NCI-H146 treated with DMSO at 0.1 percent for 48 hours (cell line): ENCODE measurements at regions not wholly inside any gene's neighbourhood (a gene's known extent, or its start where the extent isn't known, plus 50 kb on each side); places are given as distances from the start of the nearest gene placed in this dataset.
"Not testable (repeated sequence)": the region's sequence is repeated elsewhere in the genome, so short reads cannot be mapped to it uniquely, and the experiment has no call there.

Experiments used
- DNase-seq: peaks from one replicate; lab custom pipeline; 2025; ENCODE audit not compliant: unreplicated experiment; lab: John Stamatoyannopoulos, UW

GRCh38 chr5:39674209-39675082 lies 249.7 kb upstream of the DAB2 start:
- DNase-seq, result no peak

- no peak for DNase-seq
Measured at GRCh38 chr5:39671561-39671961, 246.8 kb upstream of the DAB2 start.

- no peak for DNase-seq
Measured at GRCh38 chr5:39670955-39671354, 246.2 kb upstream of the DAB2 start.

GRCh38 chr5:39670391-39670790 lies 245.6 kb upstream of the DAB2 start:
- DNase-seq, result no peak

GRCh38 chr5:39668980-39669379 lies 244.2 kb upstream of the DAB2 start:
- DNase-seq, result no peak

GRCh38 chr5:39665328-39665727 lies 240.5 kb upstream of the DAB2 start:
- no peak for DNase-seq

GRCh38 chr5:39662945-39663344 lies 238.2 kb upstream of the DAB2 start:
- no peak for DNase-seq

GRCh38 chr5:39661026-39661779 lies 236.4 kb upstream of the DAB2 start:
- DNase-seq, result no peak

- DNase-seq, result no peak
Measured at GRCh38 chr5:39660020-39660419, 235.2 kb upstream of the DAB2 start.

- DNase-seq, result no peak
Measured at GRCh38 chr5:39658866-39659265, 234.1 kb upstream of the DAB2 start.

GRCh38 chr5:39657943-39658342 lies 233.2 kb upstream of the DAB2 start:
- DNase-seq, result no peak

GRCh38 chr5:39656600-39656999 lies 231.8 kb upstream of the DAB2 start:
- no peak for DNase-seq

GRCh38 chr5:39654715-39655114 lies 229.9 kb upstream of the DAB2 start:
- no peak for DNase-seq

- DNase-seq, result not testable (repeated sequence)
Measured at GRCh38 chr5:39652481-39652880, 227.7 kb upstream of the DAB2 start.

- no peak for DNase-seq
Measured at GRCh38 chr5:39652036-39652435, 227.3 kb upstream of the DAB2 start.

GRCh38 chr5:39650008-39650762 lies 225.4 kb upstream of the DAB2 start:
- DNase-seq, result no peak

GRCh38 chr5:39648848-39649227 lies 224.1 kb upstream of the DAB2 start:
- DNase-seq, result no peak

GRCh38 chr5:39648085-39648847 lies 223.5 kb upstream of the DAB2 start:
- no peak for DNase-seq

GRCh38 chr5:39640552-39640951 lies 215.8 kb upstream of the DAB2 start:
- no peak for DNase-seq

GRCh38 chr5:39639618-39640089 lies 214.9 kb upstream of the DAB2 start:
- no peak for DNase-seq

GRCh38 chr5:39638813-39639212 lies 214.0 kb upstream of the DAB2 start:
- no peak for DNase-seq
